K562 (cell line): ENCODE measurements at regions not wholly inside any gene's neighbourhood (a gene's known extent, or its start where the extent isn't known, plus 50 kb on each side); places are given as distances from the start of the nearest gene placed in this dataset.

Source experiments
- CBX3 ChIP-seq, 2 experiments: IDR thresholded peaks; 1 replicate in 1 of 2; 2 replicates in 1 of 2; pipeline ENCODE4 v1.6.1; 2012; ENCODE audit warnings: inconsistent platforms in 2 of 2, low read length in 2 of 2, borderline replicate concordance in 1 of 2, control low read depth in 1 of 2
- CREB1 ChIP-seq, 2 experiments: sonication (generic) in 1 of 2; formaldehyde crosslinking in 1 of 2; IDR thresholded peaks; 2 replicates each; pipeline versions ENCODE4 v1.6.1 to v1.8.0; 2012 to 2022; ENCODE audit warnings: inconsistent platforms in 1 of 2, mild to moderate bottlenecking in 1 of 2, missing genetic modification reagents in 1 of 2, moderate library complexity in 1 of 2
- CUX1 ChIP-seq: fragments of 200-800 bp; sonication (Bioruptor generic); IDR thresholded peaks from 2 replicates; pipeline ENCODE4 v1.6.1; 2016; ENCODE audit warnings: missing genetic modification characterization, missing compliant biosample characterization
- EGR1 ChIP-seq: fragments of 450-650 bp; conservative IDR thresholded peaks from 2 replicates; pipeline ENCODE4 v1.6.1; 2017; ENCODE audit warnings: mild to moderate bottlenecking
- HDAC6 ChIP-seq: IDR thresholded peaks from 2 replicates; pipeline ENCODE4 v1.6.1; 2012; ENCODE audit warnings: low read depth, mild to moderate bottlenecking, control low read depth, inconsistent platforms, low read length, moderate library complexity
- MAFG ChIP-seq: fragments of 450-650 bp; conservative IDR thresholded peaks from 2 replicates; pipeline ENCODE4 v1.6.1; 2016; ENCODE audit warnings: missing genetic modification characterization, missing compliant biosample characterization
- MAZ ChIP-seq, 2 experiments: fragments of 450-650 bp in 1 of 2; sonication (generic) in 1 of 2; formaldehyde crosslinking; IDR thresholded peaks in 1 of 2; conservative IDR thresholded peaks in 1 of 2; 2 replicates each; pipeline versions ENCODE4 v1.4.0 to v1.5.0; 2020; ENCODE audit warnings: mild to moderate bottlenecking in 1 of 2, missing genetic modification reagents in 1 of 2
- PHB2 ChIP-seq: fragments of 450-650 bp; IDR thresholded peaks from 2 replicates; pipeline ENCODE4 v1.6.1; 2017; ENCODE audit warnings: low read depth
- POLR2A ChIP-seq: fragments of 450-650 bp; conservative IDR thresholded peaks from 2 replicates; pipeline ENCODE4 v1.6.1; 2016
- ZNF253 ChIP-seq: fragments of 250-450 bp; sonication (Bioruptor Pico); conservative IDR thresholded peaks from 2 replicates; pipeline ENCODE4 v1.6.1; 2021; ENCODE audit warnings: mild to moderate bottlenecking
- ZNF431 ChIP-seq: sonication (generic); formaldehyde crosslinking; IDR thresholded peaks from 2 replicates; pipeline ENCODE4 v1.8.0; 2022; ENCODE audit warnings: mild to moderate bottlenecking, missing genetic modification reagents

DNA sequence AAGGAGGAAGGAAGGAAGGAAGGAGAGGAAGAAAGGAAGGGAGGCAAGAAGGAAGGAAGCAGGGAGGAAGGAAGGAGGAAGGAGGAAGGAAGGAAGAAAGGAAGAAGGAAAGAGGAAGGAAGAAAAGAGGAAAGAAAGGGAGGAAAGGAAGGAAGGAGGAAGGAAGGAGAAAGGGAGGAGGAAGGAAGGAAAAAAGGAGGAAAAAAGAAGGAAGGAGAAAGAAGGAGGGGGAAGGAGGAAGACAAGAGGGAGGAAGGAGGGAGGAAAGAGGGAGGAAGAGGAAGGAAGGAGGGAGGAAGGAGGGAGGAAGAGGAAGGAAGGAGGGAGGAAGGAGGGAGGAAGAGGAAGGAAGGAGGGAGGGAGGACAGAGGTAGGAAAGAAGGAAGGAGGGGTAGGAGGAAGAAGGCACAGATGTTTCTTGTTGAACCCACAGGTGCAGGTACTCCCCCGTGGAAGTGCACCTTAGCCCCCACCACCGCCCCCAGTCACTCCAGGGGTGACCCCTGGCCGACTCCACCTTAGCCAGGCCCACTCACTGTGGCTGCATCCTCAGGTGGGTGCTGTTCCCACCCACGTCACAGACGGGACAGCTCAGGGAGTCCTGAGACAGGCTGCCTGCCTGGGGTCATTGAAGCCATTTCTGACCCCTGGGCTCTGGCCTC, 57.9 kb upstream of the TTC34 start:
- TF ChIP-seq POLR2A = no peak
- TF ChIP-seq ZNF253 (CRISPR knock-in tag) = no peak
- no peak for TF ChIP-seq HDAC6
- no peak for TF ChIP-seq CREB1 (IDR thresholded peaks at IDR 0.05)
- no peak for TF ChIP-seq CREB1 (CRISPR knock-in tag; IDR thresholded peaks at IDR 0.05)
- no peak for TF ChIP-seq MAZ (CRISPR knock-in tag; conservative IDR thresholded peaks at IDR 0.05 in 1 of 2, IDR thresholded peaks at IDR 0.05 in 1 of 2)
- TF ChIP-seq CBX3 (IDR thresholded peaks at IDR 0.05; ENCODE audit: borderline replicate concordance in 1 of 2, low read length in 2 of 2) = no peak
- no peak for TF ChIP-seq ZNF431 (CRISPR knock-in tag)
- TF ChIP-seq MAFG (tag) = no peak
- TF ChIP-seq EGR1 = no peak
- no peak for TF ChIP-seq CUX1 (CRISPR knock-in tag)
- TF ChIP-seq PHB2 = no peak
